AG09309 (cell line): ENCODE measurements at regions not wholly inside any gene's neighbourhood (a gene's known extent, or its start where the extent isn't known, plus 50 kb on each side); places are given as distances from the start of the nearest gene placed in this dataset.

Experiments used
- DNase-seq: peaks from one replicate; pipeline ENCODE4 v3.0.0-alpha.2; 2010; ENCODE audit warnings: low read depth
- H3K4me3 ChIP-seq: 2 replicates; pipeline ENCODE4 v1.5.1; 2011; ENCODE audit warnings: mild to moderate bottlenecking, low read depth, low read length, moderate library complexity; ENCODE audit not compliant: control insufficient read depth
- CTCF ChIP-seq: IDR thresholded peaks from 2 replicates; pipeline ENCODE4 v1.5.1; 2011; ENCODE audit warnings: mild to moderate bottlenecking, low read depth, low read length, inconsistent platforms; ENCODE audit not compliant: insufficient read depth, control insufficient read depth; ENCODE audit errors: missing control alignments

DNA sequence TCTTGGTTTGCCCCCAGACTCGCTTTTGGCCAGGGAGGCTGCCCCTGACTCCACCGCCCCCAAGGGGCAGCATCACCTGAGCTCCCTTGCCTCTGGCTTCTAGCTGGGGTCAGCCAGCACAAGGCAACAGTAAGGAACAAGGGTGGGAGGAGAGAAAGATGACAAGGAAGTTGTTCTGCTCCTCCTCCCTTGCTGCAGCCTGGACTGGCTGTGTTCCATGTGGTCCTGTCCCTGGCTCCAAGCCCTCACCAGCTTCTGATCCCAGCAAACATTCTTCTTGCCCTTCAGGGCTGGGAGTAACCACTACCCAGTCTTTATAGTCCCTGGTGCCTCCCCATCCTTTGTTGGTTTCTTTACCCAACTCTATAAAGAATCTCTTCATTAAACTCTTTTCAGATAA lies 100.3 kb upstream of the SPIN1 start:
- TF ChIP-seq CTCF: no peak
- H3K4me3 ChIP-seq: no peak overlapping the region
- no peak for DNase-seq

DNA sequence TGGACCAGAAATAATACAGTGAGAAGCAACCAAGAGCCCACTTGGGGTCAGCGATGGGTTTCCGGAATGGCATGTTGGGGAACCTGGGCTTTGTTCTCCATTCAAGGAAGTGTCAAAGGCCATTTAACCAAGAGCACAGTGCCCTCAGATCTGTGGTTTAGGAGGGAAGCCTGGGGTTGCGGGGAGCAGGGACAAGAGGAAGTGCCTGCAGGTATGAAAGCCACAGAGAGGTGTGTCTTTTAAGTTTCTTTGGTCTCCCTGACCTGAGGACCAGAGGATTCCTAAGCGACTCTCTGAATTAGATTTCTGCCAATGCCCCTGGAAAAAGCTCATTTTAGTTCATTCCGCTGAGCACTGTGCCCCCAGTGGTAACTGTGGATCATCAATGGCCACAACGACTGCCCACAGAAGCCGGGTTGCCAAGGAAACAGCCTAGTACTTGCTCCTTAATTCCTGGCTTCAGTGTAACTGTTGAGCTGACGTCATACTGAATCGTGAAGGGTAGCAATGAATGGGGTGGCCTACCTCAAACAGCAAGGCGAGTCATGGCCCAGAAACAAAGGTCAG lies 107.3 kb upstream of the SPIN1 start:
- no peak for TF ChIP-seq CTCF
- no peak for DNase-seq
- no peak overlapping the region for H3K4me3 ChIP-seq

DNA sequence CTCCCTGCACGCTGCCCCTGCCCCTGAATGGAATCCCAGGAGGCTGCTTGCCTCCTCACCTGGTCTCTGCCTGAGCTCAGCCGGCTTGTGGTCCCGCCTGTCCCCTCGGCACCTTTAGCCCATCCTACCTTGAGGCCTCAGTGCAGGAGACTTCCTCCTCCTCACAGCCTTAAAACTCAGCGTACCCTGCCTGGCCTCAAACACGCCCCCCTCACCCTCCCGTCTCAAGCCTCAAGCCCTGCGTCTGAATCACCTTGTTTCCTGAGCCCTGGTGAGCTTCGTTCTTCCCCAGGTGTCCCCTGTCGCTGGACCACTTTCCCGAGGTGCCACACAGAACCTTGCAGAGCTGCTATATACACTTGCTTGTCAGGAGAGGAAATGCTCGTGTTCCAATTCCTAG lies 110.2 kb upstream of the SPIN1 start:
- DNase-seq: no peak
- no peak for TF ChIP-seq CTCF
- no peak overlapping the region for H3K4me3 ChIP-seq

DNA sequence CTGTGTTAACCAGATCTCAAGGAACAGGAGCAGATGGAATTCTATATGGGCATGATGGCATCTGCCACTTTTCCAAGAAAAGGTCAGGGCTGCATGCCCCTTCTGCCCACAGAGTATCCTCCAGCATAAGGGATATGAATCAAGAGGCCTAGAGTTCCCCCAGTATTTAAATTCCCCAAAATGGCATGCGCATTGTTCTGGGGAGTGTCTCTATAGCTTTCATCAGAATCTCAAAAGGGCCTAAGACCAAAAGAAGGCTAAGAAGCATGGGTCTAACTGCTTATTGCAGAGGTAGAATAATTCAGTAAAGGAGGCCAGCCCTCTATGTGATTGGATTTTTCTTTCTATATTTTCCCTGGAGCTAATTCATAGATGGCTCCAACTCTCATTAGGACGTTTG lies 114.2 kb upstream of the SPIN1 start:
- DNase-seq: no peak
- no peak for TF ChIP-seq CTCF

DNA sequence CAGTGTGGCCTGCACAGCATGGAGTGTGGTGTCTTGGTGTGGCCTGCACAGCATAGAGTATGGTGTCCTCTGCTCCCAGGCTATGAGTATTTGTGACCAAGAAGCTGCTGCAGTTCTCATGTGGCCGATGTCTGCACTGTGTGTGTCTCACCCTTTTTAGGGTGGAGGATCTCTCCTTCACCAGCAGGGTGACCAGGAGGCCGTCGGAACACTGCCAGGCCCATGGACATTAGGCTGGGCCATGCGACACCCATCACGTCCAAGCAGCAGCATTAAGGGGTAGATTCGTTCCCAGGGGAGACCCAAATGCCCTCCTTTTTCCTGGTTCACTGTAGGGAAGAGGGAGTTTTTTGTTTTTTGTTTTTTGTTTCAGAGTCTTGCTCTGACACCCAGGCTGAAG lies 115.3 kb upstream of the SPIN1 start:
- no peak overlapping the region for H3K4me3 ChIP-seq
- TF ChIP-seq CTCF: no peak
- no peak for DNase-seq

More for the DNA sequence above, 114.2 kb upstream of the SPIN1 start:
- H3K4me3 ChIP-seq: no peak overlapping the region

GRCh38 chr9:88270413-88270812 lies 117.8 kb upstream of the SPIN1 start:
- DNase-seq: no peak
- no peak overlapping the region for H3K4me3 ChIP-seq
- no peak for TF ChIP-seq CTCF

- no peak for DNase-seq
- no peak overlapping the region for H3K4me3 ChIP-seq
- no peak for TF ChIP-seq CTCF
Observed at GRCh38 chr9:88268886-88269285, 119.4 kb upstream of the SPIN1 start.
